Esophagus muscularis mucosa (tissue), 4 donors: ENCODE measurements at regions not wholly inside any gene's neighbourhood (a gene's known extent, or its start where the extent isn't known, plus 50 kb on each side); places are given as distances from the start of the nearest gene placed in this dataset.

ENCODE experiments used
- DNase-seq: peaks from one replicate; pipeline ENCODE4 v3.0.0-alpha.2; 2017; ENCODE audit errors: extremely low spot score
- H3K27ac ChIP-seq, 4 donors: fragments of 200-600 bp; sonication (generic); replicated peaks in 1 of 4; 1 replicate in 3 of 4; 2 replicates in 1 of 4; pipeline ENCODE4 v1.5.1; 2016 to 2019; ENCODE audit warnings: mild to moderate bottlenecking in 1 of 4
- H3K27me3 ChIP-seq, 4 donors: fragments of 200-600 bp; sonication (generic); one replicate each; pipeline versions ENCODE4 v1.5.1 to v1.6.0; 2016 to 2019
- H3K36me3 ChIP-seq, 4 donors: fragments of 200-600 bp; sonication (generic); one replicate each; pipeline ENCODE4 v1.5.1; 2016 to 2019
- H3K4me1 ChIP-seq, 4 donors: fragments of 200-600 bp; sonication (generic); one replicate each; pipeline ENCODE4 v1.5.1; 2016 to 2019
- H3K4me3 ChIP-seq, 4 donors: fragments of 200-600 bp; sonication (generic); 1 replicate in 2 of 4; 2 replicates in 2 of 4; pipeline ENCODE4 v1.5.1; 2016 to 2019; ENCODE audit warnings: mild to moderate bottlenecking in 4 of 4, moderate library complexity in 1 of 4
- H3K9me3 ChIP-seq, 4 donors: fragments of 200-600 bp; sonication (generic); 1 replicate in 3 of 4; 2 replicates in 1 of 4; pipeline ENCODE4 v1.5.1; 2016 to 2019
- EP300 ChIP-seq: sonication (generic); formaldehyde crosslinking; IDR thresholded peaks from one replicate; pipeline ENCODE4 v1.6.1; 2017; ENCODE audit warnings: antibody characterized with exemption
- POLR2A ChIP-seq: fragments of 450-650 bp; IDR thresholded peaks from one replicate; pipeline ENCODE4 v1.6.1; 2017; ENCODE audit warnings: antibody characterized with exemption, moderate library complexity, mild to moderate bottlenecking, low read depth
- POLR2AphosphoS5 ChIP-seq, 2 donors: sonication (generic); formaldehyde crosslinking; IDR thresholded peaks; one replicate each; pipeline ENCODE4 v1.6.1; 2017; ENCODE audit warnings: antibody characterized with exemption in 2 of 2
- WGBS: methylation state at CpG from one replicate; pipeline ENCODE4 v1.1.5; 2018; 5-methylcytosine and 5-hydroxymethylcytosine counted together
- intact Hi-C: fragments of 100-400 bp; cut with DNase I; formaldehyde crosslinking; loops from one replicate; pipeline ENCODE4 v1.15.1; 2023
- TF ChIP-seq, protein P1 (sequence below), 3 experiments: fragments of 200-600 bp in 2 of 3; fragments of 450-650 bp in 1 of 3; sonication (generic) in 2 of 3; IDR thresholded peaks; one replicate each; pipeline ENCODE4 v1.5.1; 2017 to 2019; ENCODE audit warnings: antibody characterized with exemption in 3 of 3, mild to moderate bottlenecking in 2 of 3, moderate library complexity in 1 of 3

- DNase-seq: no peak
- no peak overlapping the region for H3K27ac ChIP-seq
- peaks cover 0 to 2% (median under 1%) of the 10 kb centered on the region in 4 donors for H3K36me3 ChIP-seq
- H3K4me1 ChIP-seq: no peaks in the 10 kb centered on the region
- 85% methylated on average over 2 of the region's 2 CpGs for WGBS
- peaks cover 0 to 17% (median 14%) of the 10 kb centered on the region in 4 donors for H3K9me3 ChIP-seq
- intact Hi-C loops: no loop called here
- H3K27me3 ChIP-seq: no peaks in the 10 kb centered on the region
- H3K4me3 ChIP-seq: no peak overlapping the region
- no peak for TF ChIP-seq POLR2A
- TF ChIP-seq EP300: no peak
- TF ChIP-seq, protein P1, sequence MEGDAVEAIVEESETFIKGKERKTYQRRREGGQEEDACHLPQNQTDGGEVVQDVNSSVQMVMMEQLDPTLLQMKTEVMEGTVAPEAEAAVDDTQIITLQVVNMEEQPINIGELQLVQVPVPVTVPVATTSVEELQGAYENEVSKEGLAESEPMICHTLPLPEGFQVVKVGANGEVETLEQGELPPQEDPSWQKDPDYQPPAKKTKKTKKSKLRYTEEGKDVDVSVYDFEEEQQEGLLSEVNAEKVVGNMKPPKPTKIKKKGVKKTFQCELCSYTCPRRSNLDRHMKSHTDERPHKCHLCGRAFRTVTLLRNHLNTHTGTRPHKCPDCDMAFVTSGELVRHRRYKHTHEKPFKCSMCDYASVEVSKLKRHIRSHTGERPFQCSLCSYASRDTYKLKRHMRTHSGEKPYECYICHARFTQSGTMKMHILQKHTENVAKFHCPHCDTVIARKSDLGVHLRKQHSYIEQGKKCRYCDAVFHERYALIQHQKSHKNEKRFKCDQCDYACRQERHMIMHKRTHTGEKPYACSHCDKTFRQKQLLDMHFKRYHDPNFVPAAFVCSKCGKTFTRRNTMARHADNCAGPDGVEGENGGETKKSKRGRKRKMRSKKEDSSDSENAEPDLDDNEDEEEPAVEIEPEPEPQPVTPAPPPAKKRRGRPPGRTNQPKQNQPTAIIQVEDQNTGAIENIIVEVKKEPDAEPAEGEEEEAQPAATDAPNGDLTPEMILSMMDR (IDR thresholded peaks at IDR 0.05): no peak
- no peak for TF ChIP-seq POLR2AphosphoS5 (IDR thresholded peaks at IDR 0.05)
These were observed 193.1 kb downstream of the ZIC5 start for GRCh38 chr13:99778500-99778899.

DNA sequence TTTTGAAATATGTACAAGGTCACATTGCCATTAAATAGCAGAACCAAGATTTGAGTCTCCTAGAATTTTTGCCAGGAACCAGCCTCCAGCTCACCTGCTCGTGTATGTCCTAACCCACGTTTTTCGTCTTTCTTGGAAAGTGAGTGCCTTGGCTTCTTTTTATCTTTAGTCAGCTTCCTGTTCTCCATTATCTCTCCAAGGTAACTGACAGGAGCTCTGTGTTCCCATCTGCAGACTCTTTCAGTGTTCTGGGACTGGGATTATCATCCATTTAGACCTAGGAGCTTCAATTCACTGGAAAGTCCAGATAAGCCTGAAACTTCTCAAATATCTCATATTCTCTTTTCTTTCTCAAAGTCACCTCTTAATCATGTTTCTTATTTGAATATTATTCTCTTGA, 193.7 kb downstream of the ZIC5 start:
- TF ChIP-seq POLR2AphosphoS5 (IDR thresholded peaks at IDR 0.05) (no peak), POLR2A (no peak), EP300 (no peak)
- TF ChIP-seq, protein P1 (IDR thresholded peaks at IDR 0.05): no peak
- DNase-seq: no peak
- H3K4me3 ChIP-seq: no peak overlapping the region
- WGBS: 70% methylated on average over 3 of the region's 3 CpGs
- H3K27me3 ChIP-seq: no peaks in the 10 kb centered on the region
- peaks cover 0 to 7% (median 2%) of the 10 kb centered on the region in 4 donors for H3K36me3 ChIP-seq
- H3K4me1 ChIP-seq: no peaks in the 10 kb centered on the region
- intact Hi-C loops: no loop called here
- H3K27ac ChIP-seq: no peak overlapping the region
- peaks cover 0 to 11% (median 8%) of the 10 kb centered on the region in 4 donors for H3K9me3 ChIP-seq

DNA sequence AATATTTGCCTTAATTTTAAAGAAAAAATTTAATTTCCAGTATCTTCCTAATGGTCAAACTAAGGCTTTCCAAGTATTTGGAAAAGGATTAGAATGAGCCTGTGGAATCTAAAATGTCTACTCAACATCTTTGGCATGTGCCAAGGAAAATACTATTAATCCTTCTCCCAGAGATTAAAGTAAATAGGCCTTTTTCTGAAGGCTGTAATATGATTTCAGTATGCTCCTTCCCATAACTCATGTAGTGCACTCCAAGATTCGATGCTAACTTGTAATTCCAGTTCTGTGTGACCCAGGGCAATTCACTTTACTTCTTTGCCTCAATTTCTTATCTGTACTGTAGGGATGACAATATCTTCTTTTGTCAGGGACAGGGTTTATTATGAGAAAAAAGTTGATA, 196.9 kb downstream of the ZIC5 start:
- Histone ChIP-seq H3K4me3 (no peak overlapping the region), H3K27me3 (no peaks in the 10 kb centered on the region), H3K27ac (no peak overlapping the region), H3K36me3 (peaks cover 0 to 7% (median 2%) of the 10 kb centered on the region in 4 donors), H3K4me1 (no peaks in the 10 kb centered on the region), H3K9me3 (no peaks in the 10 kb centered on the region)
- intact Hi-C loops: no loop called here
- TF ChIP-seq POLR2AphosphoS5 (IDR thresholded peaks at IDR 0.05): no peak
- no peak for TF ChIP-seq EP300
- no peak for TF ChIP-seq POLR2A
- TF ChIP-seq, protein P1 (IDR thresholded peaks at IDR 0.05): no peak
- WGBS: 43% methylated on average over 1 of the region's 1 CpG
- no peak for DNase-seq

DNA sequence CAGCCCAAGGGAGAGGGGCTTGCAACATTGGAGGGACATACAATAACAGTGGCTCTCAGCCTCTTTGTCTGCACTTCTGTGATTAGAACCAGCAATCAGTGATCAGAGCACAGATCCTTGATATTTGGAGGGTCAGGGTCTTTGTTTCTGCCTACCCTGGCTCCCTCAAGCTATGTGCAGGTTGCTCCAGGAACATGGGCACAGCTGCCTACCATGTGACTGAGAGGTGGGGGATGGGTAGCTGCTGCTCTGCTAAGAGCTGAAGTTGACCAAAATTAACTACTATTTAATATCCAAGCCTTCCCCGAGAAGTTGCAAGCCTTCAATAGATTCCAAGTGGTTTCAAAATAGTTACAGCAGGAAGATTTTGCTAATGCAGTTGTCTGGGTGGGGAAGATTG, 202.6 kb downstream of the ZIC5 start:
- Histone ChIP-seq H3K4me3 (no peak overlapping the region), H3K9me3 (peaks cover 0 to 36% (median 23%) of the 10 kb centered on the region in 4 donors), H3K27me3 (no peaks in the 10 kb centered on the region), H3K4me1 (no peaks in the 10 kb centered on the region), H3K27ac (no peak overlapping the region), H3K36me3 (peaks cover 0 to 7% (median 2%) of the 10 kb centered on the region in 4 donors)
- DNase-seq: no peak
- WGBS: 33% methylated on average over 1 of the region's 1 CpG
- no peak for TF ChIP-seq EP300
- TF ChIP-seq, protein P1 (IDR thresholded peaks at IDR 0.05): no peak
- TF ChIP-seq POLR2A: no peak
- no peak for TF ChIP-seq POLR2AphosphoS5 (IDR thresholded peaks at IDR 0.05)
- intact Hi-C loops: no loop called here

GRCh38 chr13:99766641-99767045, 204.9 kb downstream of the ZIC5 start:
- no peak overlapping the region for H3K27ac ChIP-seq
- H3K27me3 ChIP-seq: no peaks in the 10 kb centered on the region
- H3K9me3 ChIP-seq: peaks cover 0 to 42% (median 29%) of the 10 kb centered on the region in 4 donors
- H3K4me3 ChIP-seq: no peak overlapping the region
- 56% methylated on average over 2 of the region's 2 CpGs for WGBS
- DNase-seq: no peak
- TF ChIP-seq POLR2A: no peak
- no peak for TF ChIP-seq EP300
- TF ChIP-seq, protein P1 (IDR thresholded peaks at IDR 0.05): no peak
- TF ChIP-seq POLR2AphosphoS5 (IDR thresholded peaks at IDR 0.05): no peak
- no peaks in the 10 kb centered on the region for H3K4me1 ChIP-seq
- intact Hi-C loops: no loop called here
- H3K36me3 ChIP-seq: no peaks in the 10 kb centered on the region
